ENCODE measurements at regions not wholly inside any gene's neighbourhood (a gene's known extent, or its start where the extent isn't known, plus 50 kb on each side); places are given as distances from the start of the nearest gene placed in this dataset.

DNA sequence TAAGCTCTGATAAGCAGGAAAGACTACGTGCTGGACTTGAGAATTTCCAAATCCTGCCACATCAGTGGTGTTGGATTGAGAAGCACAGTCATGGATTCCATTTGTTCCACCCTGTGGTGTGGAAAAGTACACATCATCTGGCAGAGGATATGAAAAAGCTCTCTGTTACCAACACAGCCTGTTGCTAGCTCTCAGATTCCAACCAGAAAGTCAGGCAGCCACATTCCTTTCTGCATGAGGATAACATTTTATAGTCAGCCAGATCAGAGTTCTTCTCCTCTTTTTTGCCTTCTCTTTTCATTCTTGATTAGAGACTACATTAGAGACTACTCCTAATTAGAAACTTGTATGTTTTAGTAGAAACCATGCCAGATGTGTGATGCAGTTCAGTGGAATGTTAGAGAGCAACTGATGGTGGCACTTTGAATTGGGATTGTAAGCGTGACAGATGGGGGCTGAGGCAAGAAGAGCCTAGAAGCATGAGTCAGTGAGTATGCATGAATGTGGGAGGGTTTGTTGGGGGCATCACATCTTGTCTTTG, 61.2 kb upstream of the STXBP6 start:
- no peaks in the 10 kb centered on the region for H3K9me1 ChIP-seq (ENCODE audit: control insufficient read depth, insufficient read depth, low read length)
- no peak for ATAC-seq
- in situ Hi-C loops (cut with MboI) (no loop called here), intact Hi-C loops (cut with micrococcal nuclease) (no loop called here)
- POLR2A ChIA-PET = interaction anchor here (0.7 kb wide), 1 partner anchor 74 kb away, joined by 3 read pairs; no protein-coding TSS in a partner anchor
- H3K27ac ChIP-seq (ENCODE audit: extremely low read depth, low read depth, low read length) = no peak overlapping the region
- DNase-seq (ENCODE audit: extremely low read depth in 1 of 4, low spot score in 3 of 4) = no peak
- H3K4me3 ChIP-seq = no peak overlapping the region
- H2AFZ ChIP-seq (ENCODE audit: low read depth, low read length) = no peak overlapping the region
- FAIRE-seq = no peak
- 0% methylated on average over 2 of the region's 2 CpGs for WGBS (ENCODE audit: insufficient coverage, low coverage, missing lambda C conversion rate)
- CTCF ChIA-PET (ENCODE audit: low intra/inter-chr PET ratio) = no interaction called here
- TF ChIP-seq TGIF2 (CRISPR knock-in tag; IDR thresholded peaks at IDR 0.05) = no peak
- H3K27me3 ChIP-seq (ENCODE audit: control insufficient read depth in 2 of 2, insufficient read depth in 2 of 2, low read length in 2 of 2) = no peaks in the 10 kb centered on the region
- H3K4me2 ChIP-seq (ENCODE audit: insufficient read depth, low read length) = no peak overlapping the region
- no peaks in the 10 kb centered on the region for H3K9me3 ChIP-seq (replicated peaks; ENCODE audit: control insufficient read depth, insufficient read depth, low read depth, low read length)
- no peaks in the 10 kb centered on the region for H3K4me1 ChIP-seq (replicated peaks in 1 of 2; ENCODE audit: control insufficient read depth in 2 of 2, insufficient read depth in 2 of 2, low read length in 2 of 2)
- H3K36me3 ChIP-seq (ENCODE audit: control insufficient read depth, insufficient read depth, low read length) = no peaks in the 10 kb centered on the region
- H3K79me2 ChIP-seq (ENCODE audit: control insufficient read depth, insufficient read depth, low read length) = no peaks in the 10 kb centered on the region
- H3K9ac ChIP-seq (ENCODE audit: insufficient read depth in 1 of 2, low read depth in 2 of 2, low read length in 2 of 2) = no peak overlapping the region
- H4K20me1 ChIP-seq (replicated peaks; ENCODE audit: control insufficient read depth, insufficient read depth, low read length) = no peaks in the 10 kb centered on the region
- no TSS peak for BruUV-seq (replicated peaks)

DNA sequence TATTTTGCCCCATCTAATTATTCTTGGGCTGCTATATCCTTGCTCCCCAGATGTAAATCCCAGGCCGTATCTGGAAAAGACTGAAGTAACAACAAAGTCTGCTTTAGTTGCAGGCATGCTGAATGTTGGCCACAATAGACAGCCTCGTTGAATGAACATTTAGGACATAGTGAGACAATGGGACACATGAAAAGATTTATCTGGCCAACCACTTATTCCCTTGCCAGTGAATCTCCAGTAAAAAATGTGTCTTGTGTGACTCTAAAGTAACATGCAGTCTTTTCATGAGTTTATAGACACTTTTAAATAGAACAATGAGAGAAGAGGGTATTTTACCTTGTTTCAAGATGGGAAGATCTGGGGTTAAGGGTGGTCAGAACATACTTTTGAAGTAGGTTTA, 60.2 kb upstream of the STXBP6 start:
- BruUV-seq (replicated peaks) = no TSS peak
- H3K4me1 ChIP-seq (replicated peaks in 1 of 2; ENCODE audit: control insufficient read depth in 2 of 2, insufficient read depth in 2 of 2, low read length in 2 of 2) = no peaks in the 10 kb centered on the region
- TF ChIP-seq, protein P1, sequence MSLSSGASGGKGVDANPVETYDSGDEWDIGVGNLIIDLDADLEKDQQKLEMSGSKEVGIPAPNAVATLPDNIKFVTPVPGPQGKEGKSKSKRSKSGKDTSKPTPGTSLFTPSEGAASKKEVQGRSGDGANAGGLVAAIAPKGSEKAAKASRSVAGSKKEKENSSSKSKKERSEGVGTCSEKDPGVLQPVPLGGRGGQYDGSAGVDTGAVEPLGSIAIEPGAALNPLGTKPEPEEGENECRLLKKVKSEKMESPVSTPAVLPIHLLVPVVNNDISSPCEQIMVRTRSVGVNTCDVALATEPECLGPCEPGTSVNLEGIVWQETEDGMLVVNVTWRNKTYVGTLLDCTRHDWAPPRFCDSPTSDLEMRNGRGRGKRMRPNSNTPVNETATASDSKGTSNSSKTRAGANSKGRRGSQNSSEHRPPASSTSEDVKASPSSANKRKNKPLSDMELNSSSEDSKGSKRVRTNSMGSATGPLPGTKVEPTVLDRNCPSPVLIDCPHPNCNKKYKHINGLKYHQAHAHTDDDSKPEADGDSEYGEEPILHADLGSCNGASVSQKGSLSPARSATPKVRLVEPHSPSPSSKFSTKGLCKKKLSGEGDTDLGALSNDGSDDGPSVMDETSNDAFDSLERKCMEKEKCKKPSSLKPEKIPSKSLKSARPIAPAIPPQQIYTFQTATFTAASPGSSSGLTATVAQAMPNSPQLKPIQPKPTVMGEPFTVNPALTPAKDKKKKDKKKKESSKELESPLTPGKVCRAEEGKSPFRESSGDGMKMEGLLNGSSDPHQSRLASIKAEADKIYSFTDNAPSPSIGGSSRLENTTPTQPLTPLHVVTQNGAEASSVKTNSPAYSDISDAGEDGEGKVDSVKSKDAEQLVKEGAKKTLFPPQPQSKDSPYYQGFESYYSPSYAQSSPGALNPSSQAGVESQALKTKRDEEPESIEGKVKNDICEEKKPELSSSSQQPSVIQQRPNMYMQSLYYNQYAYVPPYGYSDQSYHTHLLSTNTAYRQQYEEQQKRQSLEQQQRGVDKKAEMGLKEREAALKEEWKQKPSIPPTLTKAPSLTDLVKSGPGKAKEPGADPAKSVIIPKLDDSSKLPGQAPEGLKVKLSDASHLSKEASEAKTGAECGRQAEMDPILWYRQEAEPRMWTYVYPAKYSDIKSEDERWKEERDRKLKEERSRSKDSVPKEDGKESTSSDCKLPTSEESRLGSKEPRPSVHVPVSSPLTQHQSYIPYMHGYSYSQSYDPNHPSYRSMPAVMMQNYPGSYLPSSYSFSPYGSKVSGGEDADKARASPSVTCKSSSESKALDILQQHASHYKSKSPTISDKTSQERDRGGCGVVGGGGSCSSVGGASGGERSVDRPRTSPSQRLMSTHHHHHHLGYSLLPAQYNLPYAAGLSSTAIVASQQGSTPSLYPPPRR (CRISPR knock-in tag; IDR thresholded peaks at IDR 0.05; ENCODE audit: borderline replicate concordance) = no peak
- no peak for TF ChIP-seq ZNF589 (CRISPR knock-in tag; IDR thresholded peaks at IDR 0.05; ENCODE audit: low read depth)
- TF ChIP-seq, protein P2, sequence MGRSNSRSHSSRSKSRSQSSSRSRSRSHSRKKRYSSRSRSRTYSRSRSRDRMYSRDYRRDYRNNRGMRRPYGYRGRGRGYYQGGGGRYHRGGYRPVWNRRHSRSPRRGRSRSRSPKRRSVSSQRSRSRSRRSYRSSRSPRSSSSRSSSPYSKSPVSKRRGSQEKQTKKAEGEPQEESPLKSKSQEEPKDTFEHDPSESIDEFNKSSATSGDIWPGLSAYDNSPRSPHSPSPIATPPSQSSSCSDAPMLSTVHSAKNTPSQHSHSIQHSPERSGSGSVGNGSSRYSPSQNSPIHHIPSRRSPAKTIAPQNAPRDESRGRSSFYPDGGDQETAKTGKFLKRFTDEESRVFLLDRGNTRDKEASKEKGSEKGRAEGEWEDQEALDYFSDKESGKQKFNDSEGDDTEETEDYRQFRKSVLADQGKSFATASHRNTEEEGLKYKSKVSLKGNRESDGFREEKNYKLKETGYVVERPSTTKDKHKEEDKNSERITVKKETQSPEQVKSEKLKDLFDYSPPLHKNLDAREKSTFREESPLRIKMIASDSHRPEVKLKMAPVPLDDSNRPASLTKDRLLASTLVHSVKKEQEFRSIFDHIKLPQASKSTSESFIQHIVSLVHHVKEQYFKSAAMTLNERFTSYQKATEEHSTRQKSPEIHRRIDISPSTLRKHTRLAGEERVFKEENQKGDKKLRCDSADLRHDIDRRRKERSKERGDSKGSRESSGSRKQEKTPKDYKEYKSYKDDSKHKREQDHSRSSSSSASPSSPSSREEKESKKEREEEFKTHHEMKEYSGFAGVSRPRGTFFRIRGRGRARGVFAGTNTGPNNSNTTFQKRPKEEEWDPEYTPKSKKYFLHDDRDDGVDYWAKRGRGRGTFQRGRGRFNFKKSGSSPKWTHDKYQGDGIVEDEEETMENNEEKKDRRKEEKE (IDR thresholded peaks at IDR 0.05; ENCODE audit: borderline replicate concordance in 1 of 2, control insufficient read depth in 1 of 2, low read depth in 2 of 2, low read length in 1 of 2) = no peak
- TF ChIP-seq ZNF12 (CRISPR knock-in tag; IDR thresholded peaks at IDR 0.05) = no peak

More for the DNA sequence above, 60.2 kb upstream of the STXBP6 start:
- Histone ChIP-seq H2AFZ (ENCODE audit: low read depth, low read length) (no peak overlapping the region), H3K27ac (ENCODE audit: extremely low read depth, low read depth, low read length) (no peak overlapping the region), H3K9ac (ENCODE audit: insufficient read depth in 1 of 2, low read depth in 2 of 2, low read length in 2 of 2) (no peak overlapping the region), H3K9me1 (ENCODE audit: control insufficient read depth, insufficient read depth, low read length) (no peaks in the 10 kb centered on the region), H3K4me2 (ENCODE audit: insufficient read depth, low read length) (no peak overlapping the region), H3K9me3 (replicated peaks; ENCODE audit: control insufficient read depth, insufficient read depth, low read depth, low read length) (no peaks in the 10 kb centered on the region), H3K27me3 (ENCODE audit: control insufficient read depth in 2 of 2, insufficient read depth in 2 of 2, low read length in 2 of 2) (no peaks in the 10 kb centered on the region), H3K79me2 (ENCODE audit: control insufficient read depth, insufficient read depth, low read length) (no peaks in the 10 kb centered on the region), H4K20me1 (replicated peaks; ENCODE audit: control insufficient read depth, insufficient read depth, low read length) (no peaks in the 10 kb centered on the region), H3K36me3 (ENCODE audit: control insufficient read depth, insufficient read depth, low read length) (no peaks in the 10 kb centered on the region), H3K4me3 (no peak overlapping the region)
- no peak for DNase-seq (ENCODE audit: extremely low read depth in 1 of 4, low spot score in 3 of 4)
- no peak for ATAC-seq
- in situ Hi-C loops (cut with MboI) (no loop called here), intact Hi-C loops (cut with micrococcal nuclease) (no loop called here)
- WGBS (ENCODE audit: insufficient coverage, low coverage, missing lambda C conversion rate) = 0% methylated on average over 2 of the region's 2 CpGs
- FAIRE-seq = no peak
- POLR2A ChIA-PET = no interaction called here
- CTCF ChIA-PET (ENCODE audit: low intra/inter-chr PET ratio) = no interaction called here

All from K562 (cell line).